Neural cell (in vitro differentiated cells): ENCODE measurements at regions not wholly inside any gene's neighbourhood (a gene's known extent, or its start where the extent isn't known, plus 50 kb on each side); places are given as distances from the start of the nearest gene placed in this dataset.

Experiments
- EZH2 ChIP-seq: fragments of 200-600, 300-800 bp; shearing (Covaris generic), sonication (generic); IDR thresholded peaks from 2 replicates; pipeline ENCODE4 v1.6.1; 2014; ENCODE audit warnings: antibody characterized with exemption, low read length, borderline replicate concordance, mild to moderate bottlenecking; ENCODE audit not compliant: insufficient read depth, poor library complexity, severe bottlenecking
- MXI1 ChIP-seq: fragments of 450-650 bp; conservative IDR thresholded peaks from 2 replicates; pipeline ENCODE4 v1.6.1; 2014; ENCODE audit warnings: antibody characterized with exemption, mild to moderate bottlenecking; ENCODE audit not compliant: poor library complexity, severe bottlenecking
- POLR2AphosphoS5 ChIP-seq: IDR thresholded peaks from 2 replicates; pipeline ENCODE4 v1.6.1; 2012
- TF ChIP-seq, protein P1 (sequence below): fragments of 450-650 bp; IDR thresholded peaks from 2 replicates; pipeline ENCODE4 v1.5.1; 2014; ENCODE audit warnings: antibody characterized with exemption, mild to moderate bottlenecking, moderate library complexity; ENCODE audit not compliant: poor library complexity, severe bottlenecking

DNA sequence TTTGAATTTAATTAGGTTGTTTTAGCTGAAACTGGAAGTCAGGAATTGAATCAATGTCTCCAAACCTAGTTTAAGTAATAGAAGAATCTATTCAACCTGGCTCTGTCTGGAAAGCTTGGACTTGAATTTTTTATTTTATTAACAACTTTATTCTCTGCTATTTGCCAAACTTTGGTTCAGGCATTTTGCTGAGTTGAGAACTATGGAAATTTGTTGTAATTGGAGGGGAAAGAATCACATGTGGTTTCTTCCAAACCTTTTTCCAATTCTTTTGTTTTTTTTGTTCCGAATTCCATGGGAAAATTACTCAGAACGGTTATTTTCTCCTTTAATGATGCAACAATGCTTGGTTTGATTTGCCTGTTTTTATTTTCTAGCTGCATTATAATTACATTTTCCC is 98.2 kb upstream of the RPS23 start:
- TF ChIP-seq MXI1 (no peak), EZH2 (no peak), POLR2AphosphoS5 (no peak)
- TF ChIP-seq, protein P1, sequence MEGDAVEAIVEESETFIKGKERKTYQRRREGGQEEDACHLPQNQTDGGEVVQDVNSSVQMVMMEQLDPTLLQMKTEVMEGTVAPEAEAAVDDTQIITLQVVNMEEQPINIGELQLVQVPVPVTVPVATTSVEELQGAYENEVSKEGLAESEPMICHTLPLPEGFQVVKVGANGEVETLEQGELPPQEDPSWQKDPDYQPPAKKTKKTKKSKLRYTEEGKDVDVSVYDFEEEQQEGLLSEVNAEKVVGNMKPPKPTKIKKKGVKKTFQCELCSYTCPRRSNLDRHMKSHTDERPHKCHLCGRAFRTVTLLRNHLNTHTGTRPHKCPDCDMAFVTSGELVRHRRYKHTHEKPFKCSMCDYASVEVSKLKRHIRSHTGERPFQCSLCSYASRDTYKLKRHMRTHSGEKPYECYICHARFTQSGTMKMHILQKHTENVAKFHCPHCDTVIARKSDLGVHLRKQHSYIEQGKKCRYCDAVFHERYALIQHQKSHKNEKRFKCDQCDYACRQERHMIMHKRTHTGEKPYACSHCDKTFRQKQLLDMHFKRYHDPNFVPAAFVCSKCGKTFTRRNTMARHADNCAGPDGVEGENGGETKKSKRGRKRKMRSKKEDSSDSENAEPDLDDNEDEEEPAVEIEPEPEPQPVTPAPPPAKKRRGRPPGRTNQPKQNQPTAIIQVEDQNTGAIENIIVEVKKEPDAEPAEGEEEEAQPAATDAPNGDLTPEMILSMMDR = no peak
